OCI-LY3 (cell line): ENCODE measurements at regions not wholly inside any gene's neighbourhood (a gene's known extent, or its start where the extent isn't known, plus 50 kb on each side); places are given as distances from the start of the nearest gene placed in this dataset.
A peak's percentile ranks its signal among the peaks of the same experiment; 100 is the strongest.
"Not testable (repeated sequence)": the region's sequence is repeated elsewhere in the genome, so short reads cannot be mapped to it uniquely, and the experiment has no call there.

Experiments used
- H2AFZ ChIP-seq: fragments of 200-600, 300-600 bp; shearing (Covaris generic); 2 replicates; pipeline ENCODE4 v1.6.0; 2014; ENCODE audit warnings: antibody characterized with exemption, low read depth, low read length
- H3K27ac ChIP-seq: fragments of 200-600, 300-600 bp; sonication (generic); 2 replicates; pipeline ENCODE4 v1.5.1; 2014; ENCODE audit warnings: mild to moderate bottlenecking, low read length, moderate library complexity, mixed read lengths
- H3K27me3 ChIP-seq: fragments of 200-600, 300-600 bp; sonication (generic); 2 replicates; pipeline ENCODE4 v1.6.1; 2014; ENCODE audit warnings: low read depth, low read length, mixed read lengths
- H3K36me3 ChIP-seq: fragments of 200-600, 300-600 bp; sonication (generic); replicated peaks from 2 replicates; pipeline ENCODE3; 2014; ENCODE audit warnings: low read depth, low read length, mixed read lengths
- H3K4me1 ChIP-seq: fragments of 300-600, 200-600 bp; sonication (generic); 2 replicates; pipeline ENCODE4 v1.6.1; 2014; ENCODE audit warnings: low read length, mixed read lengths
- H3K4me2 ChIP-seq: fragments of 200-600, 300-600 bp; sonication (generic); 2 replicates; pipeline ENCODE4 v1.6.1; 2014; ENCODE audit warnings: low read length, mixed read lengths
- H3K4me3 ChIP-seq: fragments of 300-600, 200-600 bp; sonication (generic); 2 replicates; pipeline ENCODE4 v1.5.1; 2014; ENCODE audit warnings: antibody characterized with exemption, mild to moderate bottlenecking, low read length, moderate library complexity
- H3K79me2 ChIP-seq: fragments of 300-600, 200-600 bp; shearing (Covaris generic); 2 replicates; pipeline ENCODE4 v1.6.1; 2014; ENCODE audit warnings: mild to moderate bottlenecking, low read length, mixed read lengths
- H3K9ac ChIP-seq: fragments of 300-600, 200-600 bp; shearing (Covaris generic); 2 replicates; pipeline ENCODE4 v1.6.0; 2014; ENCODE audit warnings: mild to moderate bottlenecking, low read length, moderate library complexity
- H3K9me3 ChIP-seq: fragments of 200-600, 300-600 bp; shearing (Covaris generic); 2 replicates; pipeline ENCODE4 v1.6.1; 2014; ENCODE audit warnings: low read length, mixed read lengths; ENCODE audit not compliant: insufficient read depth
- H4K20me1 ChIP-seq: fragments of 200-600, 300-600 bp; sonication (generic); 2 replicates; pipeline ENCODE4 v1.6.1; 2016; ENCODE audit warnings: low read length, mixed read lengths; ENCODE audit not compliant: insufficient read depth
- EZH2phosphoT487 ChIP-seq: fragments of 200-600 bp; shearing (Covaris generic); IDR thresholded peaks from 2 replicates; pipeline ENCODE4 v1.6.1; 2018; ENCODE audit warnings: antibody characterized with exemption, mixed run types, low read depth
- TF ChIP-seq, protein P1 (sequence below): fragments of 200-600, 300-600 bp; sonication (generic); IDR thresholded peaks from 2 replicates; pipeline ENCODE4 v1.5.1; 2014; ENCODE audit warnings: antibody characterized with exemption, low read length, low read depth

DNA sequence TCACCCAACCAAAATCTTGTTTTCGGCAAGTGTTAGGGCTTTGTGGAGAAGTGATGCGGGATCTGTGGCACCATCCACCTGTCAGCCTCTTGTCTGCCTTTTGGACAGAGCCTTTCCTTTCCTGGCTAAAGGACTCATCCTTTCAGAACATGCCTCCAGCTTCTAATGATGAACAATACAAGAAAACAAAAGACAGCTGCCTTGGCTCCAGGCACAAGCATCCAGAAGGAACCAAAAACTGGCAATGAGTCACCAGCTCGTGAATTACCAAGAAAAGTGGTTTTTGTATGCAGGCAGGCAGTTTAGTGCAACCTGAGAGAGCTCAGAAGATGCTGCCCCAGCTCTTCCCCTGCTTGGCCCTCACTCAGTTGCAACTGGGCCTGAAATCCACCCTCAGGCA, 84.6 kb upstream of the NAMPT start:
- no peaks in the 10 kb centered on the region for H4K20me1 ChIP-seq
- no peaks in the 10 kb centered on the region for H3K36me3 ChIP-seq
- H2AFZ ChIP-seq = no peak overlapping the region
- H3K27ac ChIP-seq = no peak overlapping the region
- no peaks in the 10 kb centered on the region for H3K9me3 ChIP-seq
- H3K9ac ChIP-seq = no peak overlapping the region
- no peak overlapping the region for H3K4me3 ChIP-seq
- TF ChIP-seq, protein P1, sequence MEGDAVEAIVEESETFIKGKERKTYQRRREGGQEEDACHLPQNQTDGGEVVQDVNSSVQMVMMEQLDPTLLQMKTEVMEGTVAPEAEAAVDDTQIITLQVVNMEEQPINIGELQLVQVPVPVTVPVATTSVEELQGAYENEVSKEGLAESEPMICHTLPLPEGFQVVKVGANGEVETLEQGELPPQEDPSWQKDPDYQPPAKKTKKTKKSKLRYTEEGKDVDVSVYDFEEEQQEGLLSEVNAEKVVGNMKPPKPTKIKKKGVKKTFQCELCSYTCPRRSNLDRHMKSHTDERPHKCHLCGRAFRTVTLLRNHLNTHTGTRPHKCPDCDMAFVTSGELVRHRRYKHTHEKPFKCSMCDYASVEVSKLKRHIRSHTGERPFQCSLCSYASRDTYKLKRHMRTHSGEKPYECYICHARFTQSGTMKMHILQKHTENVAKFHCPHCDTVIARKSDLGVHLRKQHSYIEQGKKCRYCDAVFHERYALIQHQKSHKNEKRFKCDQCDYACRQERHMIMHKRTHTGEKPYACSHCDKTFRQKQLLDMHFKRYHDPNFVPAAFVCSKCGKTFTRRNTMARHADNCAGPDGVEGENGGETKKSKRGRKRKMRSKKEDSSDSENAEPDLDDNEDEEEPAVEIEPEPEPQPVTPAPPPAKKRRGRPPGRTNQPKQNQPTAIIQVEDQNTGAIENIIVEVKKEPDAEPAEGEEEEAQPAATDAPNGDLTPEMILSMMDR = no peak
- no peak for TF ChIP-seq EZH2phosphoT487
- H3K4me2 ChIP-seq = no peak overlapping the region
- 0 out of 2 replicates have a peak, but pooled peaks cover 3% of the 10 kb centered on the region for H3K27me3 ChIP-seq
- no peaks in the 10 kb centered on the region for H3K79me2 ChIP-seq
- H3K4me1 ChIP-seq = peaks cover 33% of the 10 kb centered on the region

DNA sequence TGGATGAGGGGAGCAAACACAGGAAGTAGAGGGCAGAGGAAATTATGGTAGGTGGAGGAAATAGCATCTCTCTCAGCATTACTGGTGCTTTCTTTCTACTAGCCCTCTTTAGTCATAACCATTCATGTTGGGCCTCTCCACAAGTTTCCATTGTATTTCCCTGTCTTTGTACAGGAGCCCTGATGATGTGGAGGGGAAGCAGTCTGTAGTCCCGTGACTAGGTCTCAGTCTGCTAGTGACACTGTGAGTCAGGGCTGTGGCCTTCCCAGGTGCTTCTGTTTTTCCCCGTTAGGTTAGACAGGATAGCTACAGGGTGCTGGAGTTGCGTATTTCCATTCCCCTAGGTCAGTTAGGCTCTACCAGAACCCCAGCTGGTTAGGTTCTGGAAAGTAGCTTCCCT, 82.9 kb upstream of the NAMPT start:
- TF ChIP-seq, protein P1 = no peak
- no peak for TF ChIP-seq EZH2phosphoT487
- Histone ChIP-seq H3K36me3 (no peaks in the 10 kb centered on the region), H3K4me3 (no peak overlapping the region), H3K27me3 (no peaks in the 10 kb centered on the region), H2AFZ (peak overlapping the region; percentile 56), H3K27ac (no peak overlapping the region), H3K79me2 (no peaks in the 10 kb centered on the region), H3K4me1 (peaks cover 33% of the 10 kb centered on the region), H3K4me2 (0 out of 2 replicates have a peak overlapping the region, but pooled peaks have one; percentile 1), H4K20me1 (no peaks in the 10 kb centered on the region), H3K9ac (no peak overlapping the region), H3K9me3 (no peaks in the 10 kb centered on the region)

DNA sequence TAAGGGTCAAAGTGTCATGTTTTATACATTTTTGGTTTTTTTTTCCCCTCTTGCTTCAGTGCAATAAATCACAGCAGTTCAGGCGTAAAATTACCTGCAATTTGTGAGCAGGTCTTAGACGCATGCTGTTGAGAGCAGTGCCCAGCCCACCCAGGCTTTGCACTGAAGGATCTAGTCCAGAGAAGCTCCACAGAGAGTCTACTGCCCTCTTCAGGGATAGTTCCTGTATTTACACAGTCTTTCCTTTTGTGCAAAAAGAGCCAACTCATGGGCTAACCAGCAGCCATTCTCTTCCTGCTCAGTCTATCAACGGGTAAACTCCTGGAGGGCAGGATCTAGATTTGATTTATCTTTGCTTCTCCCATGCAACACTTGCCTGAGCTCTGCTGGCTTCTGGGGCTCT, 82.2 kb upstream of the NAMPT start:
- TF ChIP-seq, protein P1 = peak; percentile 77
- TF ChIP-seq EZH2phosphoT487 = no peak
- no peaks in the 10 kb centered on the region for H3K9me3 ChIP-seq

DNA sequence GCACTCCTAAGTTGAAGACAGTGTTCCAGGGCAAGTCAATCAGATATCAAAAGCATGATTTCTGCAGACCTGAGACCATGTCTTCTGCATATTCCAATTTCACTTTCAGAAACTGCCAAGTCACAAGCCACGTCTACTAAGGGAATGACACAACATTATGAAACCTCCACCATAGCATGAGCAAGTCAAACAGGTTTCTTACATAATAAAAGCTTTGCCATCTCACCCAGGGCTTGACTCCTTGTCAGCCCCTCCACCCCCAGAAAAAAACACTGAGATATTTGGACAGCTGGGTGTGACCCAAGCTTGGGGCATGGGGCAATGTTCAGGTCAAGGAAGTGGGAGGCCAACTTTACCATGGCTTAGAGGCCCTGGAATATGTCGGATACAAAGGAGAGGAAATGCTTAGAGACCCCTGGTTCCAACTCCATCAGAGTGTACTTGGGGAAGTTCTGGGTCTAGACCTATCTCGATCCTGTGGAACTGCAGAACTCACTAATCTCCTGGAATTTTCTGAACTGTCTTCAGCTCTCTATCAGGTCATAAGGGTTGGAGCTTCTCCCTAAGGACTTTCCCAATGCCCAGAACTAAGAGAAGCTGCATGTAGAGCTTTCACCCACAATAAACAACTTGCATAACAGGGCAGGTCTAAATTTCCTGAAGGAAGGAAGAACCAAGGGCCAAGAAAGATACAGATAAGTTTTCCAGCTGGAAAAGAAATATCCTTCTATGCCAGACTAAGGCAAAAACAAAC, 80.6 kb upstream of the NAMPT start:
- H3K27ac ChIP-seq = no peak overlapping the region
- H4K20me1 ChIP-seq = no peaks in the 10 kb centered on the region
- H3K79me2 ChIP-seq = no peaks in the 10 kb centered on the region
- no peaks in the 10 kb centered on the region for H3K36me3 ChIP-seq
- peaks cover 31% of the 10 kb centered on the region for H3K4me1 ChIP-seq
- no peak for TF ChIP-seq EZH2phosphoT487
- TF ChIP-seq, protein P1 = no peak
- peak overlapping the region; percentile 31; the same call in 1 of the 2 replicates for H3K4me2 ChIP-seq
- no peaks in the 10 kb centered on the region for H3K9me3 ChIP-seq
- no peak overlapping the region for H3K9ac ChIP-seq
- H3K27me3 ChIP-seq = no peaks in the 10 kb centered on the region
- no peak overlapping the region for H3K4me3 ChIP-seq
- no peak overlapping the region for H2AFZ ChIP-seq

More for the DNA sequence above, 82.2 kb upstream of the NAMPT start:
- Histone ChIP-seq H4K20me1 (no peaks in the 10 kb centered on the region), H3K36me3 (no peaks in the 10 kb centered on the region), H3K27ac (no peak overlapping the region), H3K79me2 (no peaks in the 10 kb centered on the region), H3K4me2 (0 out of 2 replicates have a peak overlapping the region, but pooled peaks have one; percentile 1), H2AFZ (peak overlapping the region; percentile 24; the same call in 1 of the 2 replicates), H3K27me3 (no peaks in the 10 kb centered on the region), H3K4me1 (peaks cover 37% of the 10 kb centered on the region), H3K9ac (no peak overlapping the region), H3K4me3 (no peak overlapping the region)

DNA sequence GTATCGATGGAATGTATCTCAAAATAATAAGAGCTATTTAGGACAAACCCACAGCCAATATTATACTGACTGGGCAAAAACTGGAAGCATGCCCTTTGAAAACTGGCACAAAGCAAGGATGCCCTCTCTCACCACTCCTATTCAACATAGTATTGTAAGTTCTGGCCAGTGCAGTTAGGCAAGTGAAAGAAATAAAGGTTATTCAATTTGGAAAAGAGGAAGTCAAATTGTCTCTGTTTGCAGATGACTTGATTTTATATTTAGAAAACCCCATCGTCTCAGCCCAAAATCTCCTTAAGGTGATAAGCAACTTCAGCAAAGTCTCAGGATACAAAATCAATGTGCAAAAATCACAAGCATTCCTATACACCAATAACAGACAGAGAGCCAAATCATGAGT, 77.7 kb upstream of the NAMPT start:
- H3K27me3 ChIP-seq, H3K79me2 ChIP-seq, H3K9me3 ChIP-seq, H3K27ac ChIP-seq, H4K20me1 ChIP-seq, H3K4me2 ChIP-seq, H3K4me3 ChIP-seq, H3K9ac ChIP-seq, H2AFZ ChIP-seq, H3K36me3 ChIP-seq: not testable (repeated sequence)
- peaks cover 32% of the 10 kb centered on the region for H3K4me1 ChIP-seq
